ENCODE measurements at regions not wholly inside any gene's neighbourhood (a gene's known extent, or its start where the extent isn't known, plus 50 kb on each side); places are given as distances from the start of the nearest gene placed in this dataset.

DNA sequence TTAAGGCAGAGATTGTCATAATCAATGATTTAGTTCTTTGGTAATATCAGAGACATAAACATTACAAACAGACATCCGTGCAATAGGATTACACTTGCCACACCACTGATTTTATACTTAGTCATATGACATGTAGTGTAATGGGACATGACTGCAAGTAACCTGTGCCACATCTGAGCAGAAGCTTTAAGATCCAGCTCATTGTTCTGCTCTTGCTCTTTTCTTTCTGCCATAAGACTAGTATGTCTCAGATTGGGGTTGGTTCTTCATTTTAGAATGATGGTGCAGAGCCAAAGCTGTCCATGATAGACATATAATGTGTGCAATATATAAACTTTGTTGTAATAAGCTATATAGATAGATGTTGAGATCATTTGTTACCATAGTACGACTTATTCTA is 119.7 kb upstream of the SEMA3A start:
- no peaks in the 10 kb centered on the region for H3K4me1 ChIP-seq (ENCODE audit: insufficient read depth)
- no peak overlapping the region for H2AFZ ChIP-seq
- no peak overlapping the region for H3K4me2 ChIP-seq
- no peaks in the 10 kb centered on the region for H3K27me3 ChIP-seq (ENCODE audit: insufficient read depth)
- H3K4me3 ChIP-seq = no peak overlapping the region
- DNase-seq (ENCODE audit: low spot score) = no peak
- H3K9me2 ChIP-seq (ENCODE audit: insufficient read depth) = no peaks in the 10 kb centered on the region
- no peak for ATAC-seq
- Mint-ChIP-seq H3K4me3 (no peak overlapping the region), H3K9me3 (no peaks in the 10 kb centered on the region), H3K27me3 (ENCODE audit: insufficient read depth, low read depth, poor library complexity) (no peaks in the 10 kb centered on the region), H3K27ac (no peak overlapping the region), H3K4me1 (no peaks in the 10 kb centered on the region), H3K36me3 (ENCODE audit: low read depth) (no peaks in the 10 kb centered on the region)
- no peaks in the 10 kb centered on the region for H4K20me1 ChIP-seq (replicated peaks; ENCODE audit: insufficient read depth)
- H3F3A ChIP-seq (replicated peaks; ENCODE audit: low read depth) = no peaks in the 10 kb centered on the region
- H3K27ac ChIP-seq (ENCODE audit: low read depth) = no peak overlapping the region
- H3K36me3 ChIP-seq (ENCODE audit: insufficient read depth) = no peaks in the 10 kb centered on the region
- H3K79me2 ChIP-seq (replicated peaks; ENCODE audit: insufficient read depth) = no peaks in the 10 kb centered on the region
- TF ChIP-seq EZH2 (IDR thresholded peaks at IDR 0.05; ENCODE audit: low read depth, unreplicated experiment) (no peak), CREB1 (CRISPR knock-in tag; IDR thresholded peaks at IDR 0.05; ENCODE audit: low read depth) (no peak), ZNF114 (CRISPR knock-in tag; IDR thresholded peaks at IDR 0.05) (no peak), JUNB (IDR thresholded peaks at IDR 0.05; ENCODE audit: unreplicated experiment) (no peak), POLR2AphosphoS5 (IDR thresholded peaks at IDR 0.05; ENCODE audit: low read depth) (no peak), STAT1 (IDR thresholded peaks at IDR 0.05; ENCODE audit: unreplicated experiment) (no peak), EZH2phosphoT487 (IDR thresholded peaks at IDR 0.05; ENCODE audit: unreplicated experiment) (no peak), NANOG (IDR thresholded peaks at IDR 0.05; ENCODE audit: borderline replicate concordance) (no peak)
- TF ChIP-seq, protein P1, sequence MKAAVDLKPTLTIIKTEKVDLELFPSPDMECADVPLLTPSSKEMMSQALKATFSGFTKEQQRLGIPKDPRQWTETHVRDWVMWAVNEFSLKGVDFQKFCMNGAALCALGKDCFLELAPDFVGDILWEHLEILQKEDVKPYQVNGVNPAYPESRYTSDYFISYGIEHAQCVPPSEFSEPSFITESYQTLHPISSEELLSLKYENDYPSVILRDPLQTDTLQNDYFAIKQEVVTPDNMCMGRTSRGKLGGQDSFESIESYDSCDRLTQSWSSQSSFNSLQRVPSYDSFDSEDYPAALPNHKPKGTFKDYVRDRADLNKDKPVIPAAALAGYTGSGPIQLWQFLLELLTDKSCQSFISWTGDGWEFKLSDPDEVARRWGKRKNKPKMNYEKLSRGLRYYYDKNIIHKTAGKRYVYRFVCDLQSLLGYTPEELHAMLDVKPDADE (IDR thresholded peaks at IDR 0.05) = no peak
- TF ChIP-seq, protein P2, sequence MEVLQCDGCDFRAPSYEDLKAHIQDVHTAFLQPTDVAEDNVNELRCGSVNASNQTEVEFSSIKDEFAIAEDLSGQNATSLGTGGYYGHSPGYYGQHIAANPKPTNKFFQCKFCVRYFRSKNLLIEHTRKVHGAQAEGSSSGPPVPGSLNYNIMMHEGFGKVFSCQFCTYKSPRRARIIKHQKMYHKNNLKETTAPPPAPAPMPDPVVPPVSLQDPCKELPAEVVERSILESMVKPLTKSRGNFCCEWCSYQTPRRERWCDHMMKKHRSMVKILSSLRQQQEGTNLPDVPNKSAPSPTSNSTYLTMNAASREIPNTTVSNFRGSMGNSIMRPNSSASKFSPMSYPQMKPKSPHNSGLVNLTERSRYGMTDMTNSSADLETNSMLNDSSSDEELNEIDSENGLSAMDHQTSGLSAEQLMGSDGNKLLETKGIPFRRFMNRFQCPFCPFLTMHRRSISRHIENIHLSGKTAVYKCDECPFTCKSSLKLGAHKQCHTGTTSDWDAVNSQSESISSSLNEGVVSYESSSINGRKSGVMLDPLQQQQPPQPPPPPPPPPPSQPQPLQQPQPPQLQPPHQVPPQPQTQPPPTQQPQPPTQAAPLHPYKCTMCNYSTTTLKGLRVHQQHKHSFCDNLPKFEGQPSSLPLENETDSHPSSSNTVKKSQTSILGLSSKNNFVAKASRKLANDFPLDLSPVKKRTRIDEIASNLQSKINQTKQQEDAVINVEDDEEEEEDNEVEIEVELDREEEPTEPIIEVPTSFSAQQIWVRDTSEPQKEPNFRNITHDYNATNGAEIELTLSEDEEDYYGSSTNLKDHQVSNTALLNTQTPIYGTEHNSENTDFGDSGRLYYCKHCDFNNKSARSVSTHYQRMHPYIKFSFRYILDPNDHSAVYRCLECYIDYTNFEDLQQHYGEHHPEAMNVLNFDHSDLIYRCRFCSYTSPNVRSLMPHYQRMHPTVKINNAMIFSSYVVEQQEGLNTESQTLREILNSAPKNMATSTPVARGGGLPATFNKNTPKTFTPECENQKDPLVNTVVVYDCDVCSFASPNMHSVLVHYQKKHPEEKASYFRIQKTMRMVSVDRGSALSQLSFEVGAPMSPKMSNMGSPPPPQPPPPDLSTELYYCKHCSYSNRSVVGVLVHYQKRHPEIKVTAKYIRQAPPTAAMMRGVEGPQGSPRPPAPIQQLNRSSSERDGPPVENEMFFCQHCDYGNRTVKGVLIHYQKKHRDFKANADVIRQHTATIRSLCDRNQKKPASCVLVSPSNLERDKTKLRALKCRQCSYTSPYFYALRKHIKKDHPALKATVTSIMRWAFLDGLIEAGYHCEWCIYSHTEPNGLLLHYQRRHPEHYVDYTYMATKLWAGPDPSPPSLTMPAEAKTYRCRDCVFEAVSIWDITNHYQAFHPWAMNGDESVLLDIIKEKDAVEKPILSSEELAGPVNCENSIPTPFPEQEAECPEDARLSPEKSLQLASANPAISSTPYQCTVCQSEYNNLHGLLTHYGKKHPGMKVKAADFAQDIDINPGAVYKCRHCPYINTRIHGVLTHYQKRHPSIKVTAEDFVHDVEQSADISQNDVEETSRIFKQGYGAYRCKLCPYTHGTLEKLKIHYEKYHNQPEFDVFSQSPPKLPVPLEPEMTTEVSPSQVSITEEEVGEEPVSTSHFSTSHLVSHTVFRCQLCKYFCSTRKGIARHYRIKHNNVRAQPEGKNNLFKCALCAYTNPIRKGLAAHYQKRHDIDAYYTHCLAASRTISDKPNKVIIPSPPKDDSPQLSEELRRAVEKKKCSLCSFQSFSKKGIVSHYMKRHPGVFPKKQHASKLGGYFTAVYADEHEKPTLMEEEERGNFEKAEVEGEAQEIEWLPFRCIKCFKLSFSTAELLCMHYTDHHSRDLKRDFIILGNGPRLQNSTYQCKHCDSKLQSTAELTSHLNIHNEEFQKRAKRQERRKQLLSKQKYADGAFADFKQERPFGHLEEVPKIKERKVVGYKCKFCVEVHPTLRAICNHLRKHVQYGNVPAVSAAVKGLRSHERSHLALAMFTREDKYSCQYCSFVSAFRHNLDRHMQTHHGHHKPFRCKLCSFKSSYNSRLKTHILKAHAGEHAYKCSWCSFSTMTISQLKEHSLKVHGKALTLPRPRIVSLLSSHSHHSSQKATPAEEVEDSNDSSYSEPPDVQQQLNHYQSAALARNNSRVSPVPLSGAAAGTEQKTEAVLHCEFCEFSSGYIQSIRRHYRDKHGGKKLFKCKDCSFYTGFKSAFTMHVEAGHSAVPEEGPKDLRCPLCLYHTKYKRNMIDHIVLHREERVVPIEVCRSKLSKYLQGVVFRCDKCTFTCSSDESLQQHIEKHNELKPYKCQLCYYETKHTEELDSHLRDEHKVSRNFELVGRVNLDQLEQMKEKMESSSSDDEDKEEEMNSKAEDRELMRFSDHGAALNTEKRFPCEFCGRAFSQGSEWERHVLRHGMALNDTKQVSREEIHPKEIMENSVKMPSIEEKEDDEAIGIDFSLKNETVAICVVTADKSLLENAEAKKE (CRISPR knock-in tag; IDR thresholded peaks at IDR 0.05) = no peak

Data from GM23338 (cell line).